GM21381 (cell line): ENCODE measurements at regions not wholly inside any gene's neighbourhood (a gene's known extent, or its start where the extent isn't known, plus 50 kb on each side); places are given as distances from the start of the nearest gene placed in this dataset.
"Not testable (repeated sequence)": the region's sequence is repeated elsewhere in the genome, so short reads cannot be mapped to it uniquely, and the experiment has no call there.

ENCODE experiments used
- ATAC-seq: cut with Tn5 transposase; IDR thresholded peaks from one replicate; pipeline ENCODE4 v1.9.1; 2021; ENCODE audit warnings: mild to moderate bottlenecking, moderate library complexity; ENCODE audit not compliant: unreplicated experiment

DNA sequence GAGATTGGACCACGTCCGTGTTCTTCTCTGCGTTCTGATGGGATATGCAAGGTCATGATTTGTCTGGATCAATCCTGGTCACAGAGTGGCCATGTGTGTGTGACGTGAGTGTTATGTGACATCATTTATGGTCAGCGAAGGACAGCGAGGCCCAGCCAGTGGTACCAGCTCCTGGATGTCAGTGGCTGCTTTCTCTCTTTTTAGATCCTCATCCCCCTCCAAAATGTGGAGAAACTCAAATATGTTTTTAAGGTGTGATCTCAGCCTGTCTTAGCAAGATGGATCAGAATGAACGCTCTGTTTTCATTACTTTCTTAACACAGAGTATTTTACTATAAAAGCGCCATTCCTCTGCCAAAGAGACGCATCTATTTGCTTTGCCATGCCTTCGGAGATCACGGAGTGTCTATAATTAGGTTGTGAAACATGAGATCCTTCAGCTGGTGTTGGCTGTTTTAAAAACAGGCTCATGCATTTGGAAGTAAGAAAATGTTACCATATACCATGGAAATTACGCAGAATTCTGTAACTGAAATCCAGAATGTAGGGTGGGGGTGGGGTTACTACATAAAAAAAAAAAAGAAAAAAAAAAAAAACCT, 245.5 kb upstream of the TCERG1L start:
- ATAC-seq = no peak

DNA sequence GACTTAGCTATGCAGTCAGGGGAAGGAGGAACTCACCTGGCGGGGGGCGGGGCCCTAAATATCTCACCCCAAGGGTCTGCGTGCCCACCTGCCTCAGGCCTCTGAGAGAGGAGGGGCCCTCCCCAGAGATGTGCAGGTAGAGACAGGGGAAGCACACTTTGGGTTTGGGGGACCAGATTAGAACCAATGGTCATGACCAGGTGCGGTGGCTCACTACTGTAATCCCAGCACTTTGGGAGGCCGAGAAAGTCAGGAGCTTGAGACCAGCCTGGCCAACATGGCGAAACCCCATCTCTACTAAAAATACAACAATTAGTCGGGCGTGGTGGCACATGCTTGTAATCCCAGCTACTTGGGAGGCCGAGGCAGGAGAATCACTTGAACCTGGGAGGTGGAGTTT, 246.4 kb upstream of the TCERG1L start:
- not testable (repeated sequence) for ATAC-seq

DNA sequence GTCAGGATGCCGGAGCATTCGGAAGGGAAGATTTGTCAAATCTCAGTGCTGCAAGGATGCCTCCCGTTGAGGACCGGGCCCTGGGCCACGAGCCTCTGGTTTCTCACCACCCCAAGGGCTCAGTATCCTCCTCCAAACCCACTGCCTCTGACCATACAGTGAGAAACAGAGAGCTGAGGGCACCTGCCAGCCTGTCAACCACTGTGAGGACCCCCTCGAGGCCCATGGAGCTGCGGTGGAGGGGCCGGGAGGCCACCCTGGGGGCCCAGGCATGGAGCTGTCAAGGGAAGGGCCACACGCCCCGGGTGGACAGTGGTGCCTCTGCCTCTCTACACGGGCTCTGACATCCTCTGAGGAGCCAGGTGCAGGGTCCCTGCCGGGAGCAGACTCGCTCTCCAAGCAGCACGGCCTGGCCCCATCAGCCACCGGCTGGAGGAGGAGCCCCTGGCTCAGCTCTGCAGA, 248.0 kb upstream of the TCERG1L start:
- no peak for ATAC-seq

DNA sequence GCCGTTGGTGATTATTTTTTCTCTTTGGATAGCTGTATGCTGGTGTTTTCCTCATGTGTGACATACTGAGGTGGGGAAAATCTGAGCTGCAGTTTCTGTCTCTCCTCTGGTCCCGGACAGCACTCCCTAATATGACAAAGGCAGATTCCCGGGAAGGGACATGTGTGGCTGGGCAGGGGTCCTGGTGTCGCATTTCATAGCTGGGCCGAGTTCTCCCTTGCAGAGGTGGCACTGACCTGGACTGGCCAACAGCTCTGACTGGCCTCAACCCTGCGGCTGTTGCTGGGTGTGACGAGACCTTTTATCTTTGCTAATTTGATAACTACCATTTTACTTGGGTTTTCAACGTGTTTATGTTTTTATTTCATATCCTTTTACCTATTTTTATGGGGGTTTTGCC, 248.6 kb upstream of the TCERG1L start:
- no peak for ATAC-seq

DNA sequence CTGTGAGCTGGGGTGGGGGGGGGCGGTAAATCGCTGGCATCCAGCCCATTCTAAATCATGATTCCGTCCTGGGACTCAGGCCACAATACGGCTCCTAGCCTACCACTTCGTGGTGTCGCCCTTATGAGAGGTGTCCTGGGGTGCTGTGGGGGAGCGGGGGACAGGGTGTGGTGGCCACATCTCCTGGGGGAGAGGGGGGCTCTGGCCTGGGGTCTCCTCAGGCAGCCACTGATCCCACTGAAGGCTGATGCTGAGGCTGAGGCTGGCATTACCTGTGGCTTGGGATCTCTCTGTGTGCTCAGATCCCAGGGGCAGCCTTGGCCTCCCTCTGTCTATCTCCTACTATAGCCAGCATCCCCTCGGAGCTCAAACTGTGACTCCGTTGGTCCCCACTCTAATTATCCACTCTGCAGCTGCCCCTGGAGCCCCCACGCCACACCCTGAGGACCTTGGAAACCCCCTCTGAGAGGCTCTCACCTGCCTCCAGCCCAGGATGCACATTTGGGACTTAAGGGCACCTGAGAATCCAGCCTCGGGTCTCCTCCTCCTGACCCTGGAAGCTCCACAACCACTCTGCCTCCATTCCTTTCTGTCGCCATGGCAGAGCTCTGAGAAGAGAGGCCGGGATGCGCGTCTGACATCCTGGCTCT, 249.3 kb upstream of the TCERG1L start:
- no peak for ATAC-seq

DNA sequence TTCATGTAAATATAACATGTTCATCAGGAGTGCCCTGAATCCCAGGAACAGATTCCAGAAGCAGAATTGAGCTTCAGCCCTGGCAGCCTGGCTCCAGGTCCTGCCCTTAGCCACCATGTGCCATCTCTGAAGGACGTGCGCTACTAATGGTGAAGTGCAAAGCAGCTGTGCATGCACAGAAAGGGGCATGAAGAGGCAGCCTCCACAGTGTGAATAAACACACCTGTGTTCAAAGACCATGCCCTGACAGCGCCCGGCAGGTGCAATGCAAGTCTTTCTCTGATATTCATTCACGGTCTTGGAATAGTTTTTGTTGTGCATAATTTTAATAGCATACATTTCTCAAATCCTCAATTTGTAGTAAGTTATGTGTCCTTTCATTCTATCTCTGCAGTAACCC, 250.4 kb upstream of the TCERG1L start:
- ATAC-seq = no peak

DNA sequence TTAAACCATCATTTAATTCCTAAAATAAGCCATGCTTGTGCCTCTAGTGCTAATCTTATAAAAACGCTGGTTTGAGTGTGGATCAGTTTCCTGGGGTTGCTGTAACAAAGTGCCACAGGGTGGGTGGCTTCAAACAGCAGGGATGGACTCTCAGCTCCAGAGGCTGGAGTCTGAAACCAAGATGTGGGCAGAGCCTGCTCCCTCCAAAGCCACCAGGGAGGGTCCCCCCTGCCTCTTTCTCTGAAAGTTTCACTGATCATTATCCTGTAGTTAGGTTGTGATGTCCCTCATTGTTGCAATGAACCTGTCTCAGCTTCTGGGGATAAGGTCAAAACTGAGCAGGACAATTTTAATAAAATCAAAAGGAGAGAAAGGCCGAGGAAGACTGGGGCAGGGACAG, 251.9 kb upstream of the TCERG1L start:
- ATAC-seq = no peak

DNA sequence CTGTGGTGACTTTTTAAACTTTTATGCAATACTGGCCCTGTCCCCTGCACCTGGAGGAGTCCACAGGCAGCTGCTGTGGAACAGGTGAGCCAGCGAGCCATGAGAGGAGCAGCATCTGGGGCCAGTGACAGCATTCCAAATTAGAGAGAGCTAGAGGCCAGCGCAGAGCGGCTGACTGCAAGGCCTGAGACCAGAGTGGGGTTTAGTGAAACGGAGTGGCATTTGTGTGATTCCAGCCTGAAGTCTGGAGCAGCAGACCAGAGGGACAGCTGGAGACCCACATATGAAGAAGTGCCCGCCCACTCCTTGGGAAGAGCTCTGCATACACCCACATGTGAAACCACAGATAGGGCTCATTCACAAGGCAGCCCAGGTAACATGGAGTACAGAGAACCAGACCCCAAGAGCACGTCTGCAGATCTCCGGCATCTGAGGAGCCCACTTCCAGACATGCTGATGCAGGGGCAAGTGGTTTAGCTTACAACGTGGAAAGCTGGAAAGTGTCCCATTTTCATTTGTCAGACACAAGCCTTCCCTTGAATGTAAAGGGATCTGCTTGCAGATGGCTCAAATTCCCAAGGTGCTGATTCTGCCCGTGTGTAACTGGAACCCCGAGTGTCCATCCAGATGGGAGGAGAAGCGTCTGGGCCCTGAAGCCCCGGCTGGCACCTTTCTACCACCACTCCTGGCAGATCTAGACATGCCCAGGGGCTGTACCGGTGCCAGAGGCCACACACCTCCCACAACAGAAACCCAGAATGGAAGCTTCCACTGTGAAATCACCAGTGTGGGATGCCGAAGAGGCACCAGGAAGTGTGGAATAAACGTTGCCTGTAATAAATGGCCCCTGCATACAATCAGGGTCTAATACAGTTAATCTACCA, 256.0 kb upstream of the TCERG1L start:
- ATAC-seq = no peak

DNA sequence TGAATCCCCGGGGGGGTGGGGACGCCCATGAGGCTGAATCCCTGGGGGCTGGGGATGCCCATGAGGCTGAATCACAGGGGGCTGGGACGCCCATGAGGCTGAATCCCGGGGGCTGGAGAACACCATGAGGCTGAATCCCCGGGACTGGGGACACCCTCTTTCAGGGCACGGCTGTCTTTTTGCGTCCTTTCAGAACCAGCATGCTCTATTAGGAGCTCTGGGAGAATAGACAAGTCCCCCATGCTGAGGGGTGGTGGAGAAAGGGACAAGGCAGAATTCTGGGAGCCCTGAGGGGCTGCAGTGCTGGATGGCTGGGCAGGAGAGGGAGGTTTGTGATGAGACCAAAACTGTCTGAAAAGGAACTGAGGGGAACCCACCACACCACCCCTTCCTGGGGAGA, 257.3 kb upstream of the TCERG1L start:
- no peak for ATAC-seq

DNA sequence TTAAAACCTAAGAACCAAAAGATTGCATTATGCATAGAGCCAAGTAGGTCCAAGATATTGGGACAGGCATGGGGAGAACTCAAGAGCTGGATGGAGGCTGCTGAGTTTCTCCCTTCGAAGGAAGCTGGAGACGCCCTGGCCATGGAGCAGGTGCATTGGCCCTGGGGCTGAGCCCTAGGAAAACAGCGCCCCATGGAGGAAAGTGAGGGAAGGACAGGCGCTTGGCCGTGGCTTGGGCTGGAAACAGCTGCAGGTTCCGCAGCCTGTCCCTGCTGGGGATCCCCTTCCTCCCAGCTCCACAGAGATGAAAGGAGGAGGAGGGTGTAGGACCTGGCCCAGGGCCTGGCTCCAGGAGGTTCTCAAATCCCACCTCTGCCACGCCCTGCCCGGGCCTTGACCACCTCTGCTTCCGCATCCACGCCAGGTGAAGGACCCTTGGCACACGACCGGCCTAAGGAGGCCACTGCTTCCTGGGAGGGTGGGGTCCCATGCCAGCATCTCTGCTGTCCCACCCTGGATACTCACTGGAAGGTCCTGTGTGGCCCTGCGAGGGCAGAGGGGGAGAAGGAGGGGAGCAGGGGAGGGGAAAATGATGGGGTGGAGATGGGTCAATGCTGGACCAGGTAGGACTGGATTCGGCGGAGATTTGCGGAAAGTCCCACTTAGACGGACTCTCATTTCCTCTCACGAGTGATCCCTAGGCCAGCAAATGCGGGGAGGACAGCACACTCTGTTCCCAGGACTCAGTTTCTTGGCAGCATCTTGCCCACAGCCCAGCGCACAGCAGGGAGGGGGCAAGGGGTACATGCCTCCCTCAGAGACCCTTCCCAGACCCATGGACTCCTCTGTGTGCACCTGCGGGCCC, 258.6 kb upstream of the TCERG1L start:
- no peak for ATAC-seq

DNA sequence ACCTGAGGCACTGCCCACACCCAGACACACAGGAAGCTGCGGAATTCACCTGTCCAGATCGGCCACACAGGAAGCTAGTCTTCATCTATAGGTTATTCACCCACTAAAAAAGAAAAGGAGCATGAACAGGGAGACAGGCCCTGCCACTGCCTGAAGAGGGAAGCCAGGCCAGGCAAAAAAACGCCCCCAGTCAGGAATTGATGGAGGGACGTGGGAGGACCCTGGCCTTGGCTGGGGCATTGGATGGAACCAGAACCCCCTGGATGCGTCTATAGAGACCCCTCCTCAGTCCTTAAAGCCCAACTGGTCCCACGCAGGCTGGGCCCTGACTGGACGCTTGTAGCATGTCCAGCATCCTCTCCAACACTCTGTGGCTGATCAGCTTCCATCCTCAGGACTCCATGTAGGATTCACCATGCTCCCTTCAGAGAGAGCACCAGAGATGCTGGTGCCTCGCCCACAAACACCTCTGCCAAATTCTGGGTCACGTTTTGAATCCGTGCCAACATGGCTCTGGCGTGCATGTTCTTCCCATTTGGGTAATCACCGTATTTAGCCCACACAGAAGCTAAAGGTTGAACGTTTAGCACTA, 259.3 kb upstream of the TCERG1L start:
- no peak for ATAC-seq

DNA sequence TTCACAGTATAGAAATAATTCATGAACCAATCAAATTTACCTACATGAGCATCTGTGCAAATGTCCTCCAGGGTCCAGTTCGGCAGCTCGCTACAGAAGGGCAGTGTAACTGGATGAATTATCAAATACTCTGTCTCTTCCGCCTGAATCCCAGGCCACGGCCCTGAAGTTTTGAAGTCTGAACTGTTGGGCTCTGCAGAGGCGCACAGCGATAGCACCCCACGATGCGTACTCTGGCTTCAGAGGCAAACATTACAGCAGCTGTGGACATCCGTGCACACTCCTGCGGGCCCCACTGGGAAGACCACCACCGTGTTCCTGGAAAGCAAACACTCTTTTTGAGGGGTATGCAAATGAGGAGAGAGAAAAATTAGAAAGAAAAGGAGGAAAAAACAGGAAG, 259.8 kb upstream of the TCERG1L start:
- ATAC-seq = no peak

DNA sequence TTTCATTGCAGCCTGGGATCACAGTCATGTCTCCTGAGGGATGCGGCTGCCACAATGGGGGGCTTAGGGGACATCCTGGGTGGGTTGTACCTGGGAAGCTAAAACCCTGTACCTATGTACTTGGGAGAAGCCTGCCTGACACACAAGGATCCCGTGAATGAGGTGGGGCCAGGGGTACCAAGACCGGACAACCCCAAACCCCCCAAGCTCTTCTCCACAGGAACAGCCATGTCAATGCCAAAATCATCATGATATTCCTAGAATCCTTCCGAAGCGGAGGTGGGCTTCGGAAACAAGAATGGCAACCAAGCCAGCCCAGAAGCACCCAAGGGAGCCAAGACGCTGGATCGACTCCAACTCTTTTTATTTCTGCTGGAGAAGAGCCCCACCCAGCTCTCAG, 260.3 kb upstream of the TCERG1L start:
- no peak for ATAC-seq

DNA sequence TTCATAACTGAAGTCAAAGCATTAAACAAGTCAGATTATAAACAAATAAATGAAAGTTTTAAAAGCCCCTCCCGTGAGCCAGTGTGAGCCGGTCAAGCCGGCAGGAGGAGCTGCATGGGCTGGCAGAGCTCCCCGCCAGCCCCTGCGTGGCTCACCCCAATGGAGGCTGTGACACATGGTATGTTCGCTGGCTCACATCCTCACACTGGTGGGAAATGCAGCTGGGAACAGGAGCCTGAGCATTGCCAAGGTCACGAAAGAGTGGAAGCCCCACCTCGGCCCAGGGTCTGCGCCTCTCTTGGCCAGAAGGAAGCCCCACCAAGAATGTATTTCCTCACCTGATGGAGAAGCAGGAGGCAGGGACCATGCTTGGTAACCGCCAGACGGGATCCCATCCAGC, 261.7 kb upstream of the TCERG1L start:
- no peak for ATAC-seq

DNA sequence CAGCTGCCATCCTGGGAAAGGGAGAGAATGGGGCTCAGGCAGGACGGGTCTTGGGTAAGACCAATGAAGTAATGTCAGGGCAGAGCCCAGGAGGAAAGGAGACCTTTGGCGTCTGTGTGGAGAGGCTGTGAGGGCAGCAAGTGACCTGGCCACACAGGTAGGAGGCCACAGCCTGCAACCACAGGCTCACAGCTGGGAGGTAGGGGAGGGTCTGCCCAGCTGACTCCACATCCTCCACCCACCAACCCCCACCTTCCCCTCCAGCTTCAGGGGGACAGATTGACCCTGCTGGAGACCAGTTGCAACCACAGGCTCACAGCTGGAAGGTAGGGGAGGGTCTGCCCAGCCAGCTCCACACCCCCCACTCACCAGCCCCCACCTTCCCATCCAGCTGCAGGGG, 262.2 kb upstream of the TCERG1L start:
- ATAC-seq = no peak

DNA sequence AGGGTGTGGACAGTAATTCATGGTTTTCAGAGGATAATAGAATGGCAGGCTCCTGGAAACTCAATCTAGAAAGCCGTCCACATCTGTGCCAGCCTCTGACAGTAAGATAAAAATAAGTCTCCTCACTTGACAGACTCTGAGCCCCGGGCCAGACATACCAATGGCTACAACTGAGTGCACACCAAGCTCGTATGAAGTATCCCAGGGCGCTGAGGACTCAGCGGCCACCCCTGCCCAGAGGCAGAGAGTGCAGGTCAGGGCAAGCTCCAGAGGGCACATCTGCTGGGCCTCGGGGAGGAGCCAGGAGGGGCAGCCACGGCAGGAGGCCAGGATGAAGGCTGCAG, 262.8 kb upstream of the TCERG1L start:
- ATAC-seq = no peak

DNA sequence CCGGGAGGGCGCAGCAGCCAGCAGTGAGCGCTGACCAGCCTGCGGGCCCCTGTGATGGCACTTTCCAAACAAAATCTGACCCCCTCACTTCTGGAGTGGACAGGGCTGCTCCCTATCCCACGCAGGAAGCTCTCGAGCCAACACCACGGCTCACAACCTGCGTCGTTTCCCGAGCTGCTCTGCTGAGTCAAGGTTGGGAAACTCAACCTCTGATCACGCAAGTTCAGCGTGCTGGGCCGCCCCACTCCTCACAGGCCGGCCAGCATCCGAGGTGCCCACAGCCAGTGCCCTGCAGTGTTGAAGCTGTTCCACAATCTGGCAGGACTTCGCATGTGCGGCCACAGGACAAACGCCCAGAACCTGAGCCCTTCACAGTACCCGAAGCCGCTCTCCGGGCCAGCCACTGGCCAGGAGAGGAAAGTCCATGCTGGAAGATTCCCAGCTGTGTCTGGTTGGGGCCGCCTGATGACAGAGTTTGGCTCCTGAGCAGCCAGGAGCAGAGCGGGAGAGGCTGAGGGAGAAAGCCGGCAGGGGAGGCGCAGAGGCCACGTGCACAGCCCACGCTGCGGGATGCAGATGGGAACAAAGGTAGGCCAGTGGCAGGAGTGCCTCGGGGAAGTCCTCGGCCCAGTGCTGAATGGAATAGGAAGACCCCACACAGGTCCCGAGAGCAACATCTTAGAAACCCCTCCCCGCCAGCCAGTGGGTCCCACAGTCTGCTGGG, 263.3 kb upstream of the TCERG1L start:
- no peak for ATAC-seq

DNA sequence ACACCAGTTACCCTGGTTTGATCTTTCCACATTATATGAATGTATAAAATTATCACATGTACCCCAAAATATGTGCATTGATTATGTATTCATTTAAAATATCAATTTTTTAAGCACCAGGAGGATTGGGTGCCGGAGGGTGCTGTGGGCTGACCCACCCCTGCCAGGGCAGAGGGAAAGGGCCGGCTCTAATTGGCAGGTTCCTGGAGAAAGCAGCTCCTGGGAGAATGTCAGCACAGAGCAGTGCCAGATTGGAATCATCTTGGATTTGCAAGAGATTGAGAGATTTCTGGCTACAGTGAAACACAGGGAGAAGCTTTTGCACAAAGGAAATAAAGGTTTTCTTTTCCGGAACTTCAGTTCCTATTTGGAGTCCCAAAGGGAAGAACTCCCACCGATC, 264.4 kb upstream of the TCERG1L start:
- no peak for ATAC-seq

DNA sequence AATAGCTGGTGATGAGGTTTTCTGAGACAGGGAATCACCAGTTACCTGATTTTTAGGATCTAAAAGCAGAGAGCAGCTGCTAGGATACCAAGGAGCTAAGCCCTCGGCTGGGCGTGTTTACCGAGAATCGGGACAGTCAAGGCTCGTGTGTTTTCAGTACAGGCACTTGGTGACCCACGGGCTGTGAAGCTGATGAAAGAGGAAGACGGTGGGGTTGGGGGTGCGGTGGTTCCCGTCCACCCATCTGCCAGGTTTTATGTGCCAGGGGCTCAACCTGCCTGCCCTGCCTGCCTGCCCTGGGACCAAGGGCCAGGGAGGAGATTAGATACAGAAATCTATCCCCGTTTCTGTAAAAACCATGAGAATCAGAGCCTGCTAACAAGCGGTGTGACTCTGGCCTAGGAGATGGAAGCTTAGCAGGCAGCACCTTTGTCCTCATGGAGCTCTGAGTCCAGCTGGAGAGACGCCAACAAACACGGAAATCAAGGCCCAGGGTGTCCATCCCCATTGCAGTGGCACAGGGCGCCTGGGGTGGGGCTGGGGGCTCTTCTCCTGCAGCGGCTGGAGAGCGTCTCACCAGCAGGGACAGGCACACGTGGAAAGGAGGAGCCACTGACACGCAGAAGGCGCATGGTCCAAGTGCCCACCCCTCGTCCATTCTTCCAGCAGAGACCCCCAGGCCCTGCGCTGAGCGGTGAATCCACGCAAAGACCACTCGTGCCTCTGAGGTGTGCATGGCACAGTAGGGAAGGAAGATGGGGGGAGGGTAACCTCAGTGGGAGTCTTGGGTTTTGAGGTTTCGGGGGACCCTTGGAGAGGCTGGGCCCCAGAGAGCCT, 265.0 kb upstream of the TCERG1L start:
- no peak for ATAC-seq
